Thymus (tissue), 11 donors: ENCODE measurements at regions not wholly inside any gene's neighbourhood (a gene's known extent, or its start where the extent isn't known, plus 50 kb on each side); places are given as distances from the start of the nearest gene placed in this dataset.

Experiments
- DNase-seq, 9 donors: peaks; one replicate each; pipeline ENCODE4 v3.0.0-alpha.2; 2013; ENCODE audit warnings: low spot score in 9 of 9, low read depth in 6 of 9, missing footprints in 1 of 9
- H3K27ac ChIP-seq, 2 donors: one replicate each; pipeline ENCODE4 v1.5.1; 2013; ENCODE audit warnings: control low read depth in 1 of 2, low read depth in 1 of 2, low read length in 1 of 2, mild to moderate bottlenecking in 1 of 2, moderate library complexity in 1 of 2
- H3K27me3 ChIP-seq, 2 donors: one replicate each; pipeline ENCODE4 v1.5.1; 2013; ENCODE audit warnings: low read length in 1 of 2; ENCODE audit not compliant: control insufficient read depth in 2 of 2, insufficient read depth in 1 of 2
- H3K36me3 ChIP-seq, 2 donors: one replicate each; pipeline ENCODE4 v1.5.1; 2013; ENCODE audit warnings: low read length in 1 of 2, mild to moderate bottlenecking in 1 of 2, moderate library complexity in 1 of 2; ENCODE audit not compliant: control insufficient read depth in 2 of 2, insufficient read depth in 2 of 2
- H3K4me1 ChIP-seq, 2 donors: one replicate each; pipeline ENCODE4 v1.5.1; 2013; ENCODE audit warnings: low read length in 2 of 2; ENCODE audit not compliant: control insufficient read depth in 2 of 2, insufficient read depth in 2 of 2
- H3K4me3 ChIP-seq, 2 donors: one replicate each; pipeline ENCODE4 v1.5.1; 2013; ENCODE audit warnings: low read length in 2 of 2, control low read depth in 1 of 2, mild to moderate bottlenecking in 1 of 2
- H3K9me3 ChIP-seq, 2 donors: one replicate each; pipeline ENCODE4 v1.5.1; 2013; ENCODE audit warnings: low read length in 1 of 2, mild to moderate bottlenecking in 1 of 2; ENCODE audit not compliant: control insufficient read depth in 2 of 2, insufficient read depth in 1 of 2
- WGBS: extraction: QIAGEN DNeasy Blood & Tissue Kit; methylation state at CpG from one replicate; pipeline ENCODE4 v1.1.7; 2013; 5-methylcytosine and 5-hydroxymethylcytosine counted together
- donor health status: healthy.

GRCh38 chr13:93001866-93002461 lies 224.6 kb upstream of the GPC6 start:
- Histone ChIP-seq H3K4me1 (no peaks in the 10 kb centered on the region), H3K27me3 (no peaks in the 10 kb centered on the region), H3K36me3 (no peaks in the 10 kb centered on the region), H3K9me3 (peaks cover 3 to 10% of the 10 kb centered on the region in 2 donors), H3K27ac (no peak overlapping the region), H3K4me3 (no peak overlapping the region)
- DNase-seq = no peak
- 93% methylated on average over 5 of the region's 5 CpGs for WGBS

- Histone ChIP-seq H3K4me3 (no peak overlapping the region), H3K9me3 (peaks cover 3 to 10% of the 10 kb centered on the region in 2 donors), H3K27ac (no peak overlapping the region), H3K4me1 (no peaks in the 10 kb centered on the region), H3K27me3 (no peaks in the 10 kb centered on the region), H3K36me3 (no peaks in the 10 kb centered on the region)
- WGBS = 81% methylated on average over 3 of the region's 3 CpGs
- DNase-seq = no peak
Measured at GRCh38 chr13:93003531-93003930, 223.1 kb upstream of the GPC6 start.

GRCh38 chr13:93004919-93005318 lies 221.7 kb upstream of the GPC6 start:
- peaks cover 2 to 6% of the 10 kb centered on the region in 2 donors for H3K9me3 ChIP-seq
- no peaks in the 10 kb centered on the region for H3K27me3 ChIP-seq
- no peaks in the 10 kb centered on the region for H3K4me1 ChIP-seq
- no peak for DNase-seq
- no peaks in the 10 kb centered on the region for H3K36me3 ChIP-seq
- H3K27ac ChIP-seq = no peak overlapping the region
- no peak overlapping the region for H3K4me3 ChIP-seq

- Histone ChIP-seq H3K27me3 (no peaks in the 10 kb centered on the region), H3K27ac (no peak overlapping the region)
Measured at GRCh38 chr13:93007928-93008327, 218.7 kb upstream of the GPC6 start.

DNA sequence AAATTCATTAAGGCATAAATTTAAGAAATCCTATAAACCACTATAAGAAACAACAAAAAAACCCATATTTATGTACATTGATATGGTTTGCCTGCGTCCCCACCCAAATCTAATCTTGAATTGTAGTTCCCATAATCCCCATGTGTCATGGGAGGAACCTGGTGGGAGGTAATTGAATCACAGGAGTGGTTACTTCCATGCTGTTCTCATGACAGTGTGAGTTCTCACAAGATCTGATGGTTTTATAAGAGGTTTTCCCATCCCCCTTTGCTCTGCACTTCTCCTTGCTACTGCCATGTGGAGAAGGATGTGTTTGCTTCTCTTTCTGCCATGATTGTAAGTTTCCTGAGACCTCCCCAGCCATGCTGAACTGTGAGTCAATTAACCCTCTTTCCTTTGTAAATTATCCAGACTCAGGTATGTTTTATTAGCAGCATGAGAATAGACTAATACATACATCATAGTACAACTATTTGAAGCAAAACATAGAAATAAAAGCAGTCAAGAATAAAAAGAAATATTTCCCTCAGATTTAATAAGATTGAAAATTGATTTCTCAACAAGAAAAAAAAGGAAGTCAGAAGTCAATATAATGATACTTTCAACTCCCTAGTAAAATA lies 209.0 kb upstream of the GPC6 start:
- no peaks in the 10 kb centered on the region for H3K36me3 ChIP-seq
- H3K4me3 ChIP-seq = no peak overlapping the region
- H3K4me1 ChIP-seq = no peaks in the 10 kb centered on the region
- DNase-seq = no peak
- 89% methylated on average over 1 of the region's 1 CpG for WGBS
- no peaks in the 10 kb centered on the region for H3K9me3 ChIP-seq
- H3K27me3 ChIP-seq = no peaks in the 10 kb centered on the region
- no peak overlapping the region for H3K27ac ChIP-seq

More at GRCh38 chr13:93007928-93008327, 218.7 kb upstream of the GPC6 start:
- no peaks in the 10 kb centered on the region for H3K4me1 ChIP-seq
- H3K36me3 ChIP-seq = no peaks in the 10 kb centered on the region
- no peak for DNase-seq
- H3K9me3 ChIP-seq = peaks cover 2 to 6% of the 10 kb centered on the region in 2 donors
- H3K4me3 ChIP-seq = no peak overlapping the region

DNA sequence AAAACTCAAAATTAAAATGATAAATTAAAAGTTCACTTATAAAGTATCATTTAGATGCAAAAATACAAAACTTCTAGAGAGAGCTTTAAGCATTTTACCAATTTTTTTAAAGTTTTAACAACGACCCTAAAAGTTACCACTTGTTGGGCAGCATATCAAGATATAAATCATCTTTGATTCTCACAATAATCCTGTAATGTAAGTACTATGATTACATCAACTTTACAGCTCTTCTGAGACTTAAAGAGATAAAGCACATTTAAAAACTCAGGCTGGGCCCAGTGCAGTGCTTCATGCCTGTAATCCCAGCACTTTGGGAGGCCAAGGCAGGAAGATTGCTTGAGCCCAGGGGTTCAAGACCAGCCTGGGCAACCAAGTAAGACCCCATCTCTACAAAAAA lies 202.7 kb upstream of the GPC6 start:
- Histone ChIP-seq H3K9me3 (no peaks in the 10 kb centered on the region), H3K27ac (no peak overlapping the region), H3K36me3 (no peaks in the 10 kb centered on the region), H3K4me1 (no peaks in the 10 kb centered on the region), H3K27me3 (no peaks in the 10 kb centered on the region), H3K4me3 (no peak overlapping the region)
- no peak for DNase-seq
- WGBS = 72% methylated on average over 1 of the region's 1 CpG

DNA sequence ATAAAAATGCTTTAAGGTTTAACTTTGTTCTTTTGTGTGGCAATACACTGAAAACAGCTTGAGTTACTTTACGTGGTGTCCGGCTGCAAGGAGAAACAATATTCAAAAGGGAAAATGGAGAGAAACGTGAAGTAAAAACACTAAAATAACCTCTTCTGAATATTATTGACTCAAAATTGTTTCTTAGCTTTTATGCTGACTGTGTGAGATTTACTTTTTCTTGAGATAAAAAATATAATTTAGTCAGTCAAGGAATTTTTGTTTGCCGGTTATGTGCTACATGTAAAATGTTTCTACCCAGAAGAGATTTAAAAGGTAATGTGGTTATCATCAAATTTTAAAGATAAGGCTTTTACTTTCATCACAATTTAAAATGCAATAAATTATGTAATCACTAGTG lies 200.6 kb upstream of the GPC6 start:
- H3K36me3 ChIP-seq = no peaks in the 10 kb centered on the region

GRCh38 chr13:93029536-93029935 lies 197.1 kb upstream of the GPC6 start:
- DNase-seq = no peak
- Histone ChIP-seq H3K4me1 (no peaks in the 10 kb centered on the region), H3K4me3 (no peak overlapping the region), H3K27me3 (no peaks in the 10 kb centered on the region), H3K36me3 (no peaks in the 10 kb centered on the region), H3K9me3 (no peaks in the 10 kb centered on the region), H3K27ac (no peak overlapping the region)
- WGBS = 91% methylated on average over 3 of the region's 3 CpGs

More for the DNA sequence above, 200.6 kb upstream of the GPC6 start:
- DNase-seq = no peak
- Histone ChIP-seq H3K4me3 (no peak overlapping the region), H3K4me1 (no peaks in the 10 kb centered on the region), H3K9me3 (no peaks in the 10 kb centered on the region), H3K27me3 (no peaks in the 10 kb centered on the region), H3K27ac (no peak overlapping the region)
- 93% methylated on average over 4 of the region's 4 CpGs for WGBS

GRCh38 chr13:93036380-93036779 lies 190.2 kb upstream of the GPC6 start:
- Histone ChIP-seq H3K27ac (no peak overlapping the region), H3K4me3 (no peak overlapping the region), H3K27me3 (no peaks in the 10 kb centered on the region), H3K9me3 (peaks cover 0 to 2% of the 10 kb centered on the region in 2 donors), H3K4me1 (no peaks in the 10 kb centered on the region), H3K36me3 (no peaks in the 10 kb centered on the region)
- DNase-seq = no peak
- WGBS = 94% methylated on average over 3 of the region's 3 CpGs
